Chondrocyte (in vitro differentiated cells): ENCODE measurements at regions not wholly inside any gene's neighbourhood (a gene's known extent, or its start where the extent isn't known, plus 50 kb on each side); places are given as distances from the start of the nearest gene placed in this dataset.

Experiments used
- DNase-seq: peaks from one replicate; pipeline ENCODE4 v3.0.0; 2021; ENCODE audit warnings: mixed read lengths, low spot score
- H3K27ac Mint-ChIP-seq: one replicate; pipeline ENCODE4 v1.8.0; 2021; ENCODE audit warnings: mild to moderate bottlenecking, moderate library complexity, mixed read lengths; ENCODE audit not compliant: unreplicated experiment
- H3K27me3 Mint-ChIP-seq: 2 replicates; pipeline ENCODE4 v1.8.0; 2021; ENCODE audit warnings: low read depth, mixed read lengths
- H3K36me3 Mint-ChIP-seq: 2 replicates; pipeline ENCODE4 v1.8.0; 2021; ENCODE audit warnings: low read depth, mixed read lengths
- H3K4me1 Mint-ChIP-seq: 2 replicates; pipeline ENCODE4 v1.8.0; 2021; ENCODE audit warnings: low read depth, mild to moderate bottlenecking, mixed read lengths
- H3K4me3 Mint-ChIP-seq: one replicate; pipeline ENCODE4 v1.8.0; 2021; ENCODE audit warnings: mild to moderate bottlenecking, moderate library complexity, mixed read lengths; ENCODE audit not compliant: unreplicated experiment
- H3K9me3 Mint-ChIP-seq: 2 replicates; pipeline ENCODE4 v1.8.0; 2021; ENCODE audit warnings: low read depth, mixed read lengths
- TF ChIP-seq, protein P1 (sequence below): fragments of 200-600 bp; sonication (generic); IDR thresholded peaks from 2 replicates; pipeline ENCODE4 v1.5.0; 2021; ENCODE audit warnings: antibody characterized with exemption, mild to moderate bottlenecking, moderate library complexity

DNA sequence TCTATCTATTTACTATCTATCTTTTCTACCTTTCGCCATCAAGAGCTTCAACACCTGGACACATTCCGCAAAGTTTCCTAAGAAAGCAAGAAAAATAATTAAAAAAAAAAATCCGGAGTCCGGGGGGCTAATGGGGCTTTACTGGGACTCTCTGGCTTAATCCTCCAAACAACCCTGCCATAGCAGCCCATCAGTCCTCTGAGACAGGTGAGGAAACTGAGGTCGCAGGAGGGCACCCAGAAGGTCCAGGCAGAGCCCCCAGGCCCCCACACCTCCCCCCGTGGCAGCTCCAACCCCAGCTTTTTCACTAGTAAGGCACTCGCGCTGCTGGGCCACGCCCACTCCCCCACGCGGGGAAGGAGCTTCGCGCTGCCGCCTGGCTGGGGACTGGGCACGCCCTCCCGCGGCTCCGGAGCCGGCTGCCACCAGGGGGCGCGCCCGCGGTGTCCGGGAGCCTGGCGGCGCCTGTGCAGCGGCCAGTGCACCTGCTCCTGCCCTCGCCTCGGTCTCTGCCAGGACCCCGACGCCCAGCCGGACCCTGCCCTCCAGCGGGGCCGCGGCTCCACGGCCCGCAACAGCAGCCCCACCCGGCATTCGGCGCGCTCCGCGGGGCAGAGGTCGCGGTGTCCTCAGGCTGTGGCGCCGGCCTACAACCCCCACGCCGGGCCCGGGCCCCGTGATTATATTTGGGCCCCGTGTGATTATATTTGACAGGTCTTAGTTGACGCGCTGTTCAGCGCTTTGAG lies 54.1 kb upstream of the SAMD11 start:
- no peak overlapping the region for H3K27ac Mint-ChIP-seq
- no peaks in the 10 kb centered on the region for H3K9me3 Mint-ChIP-seq
- DNase-seq, result no peak
- no peaks in the 10 kb centered on the region for H3K36me3 Mint-ChIP-seq
- H3K27me3 Mint-ChIP-seq, result peaks cover 38% of the 10 kb centered on the region
- H3K4me1 Mint-ChIP-seq, result peaks cover 9% of the 10 kb centered on the region
- H3K4me3 Mint-ChIP-seq, result no peak overlapping the region
- TF ChIP-seq, protein P1, sequence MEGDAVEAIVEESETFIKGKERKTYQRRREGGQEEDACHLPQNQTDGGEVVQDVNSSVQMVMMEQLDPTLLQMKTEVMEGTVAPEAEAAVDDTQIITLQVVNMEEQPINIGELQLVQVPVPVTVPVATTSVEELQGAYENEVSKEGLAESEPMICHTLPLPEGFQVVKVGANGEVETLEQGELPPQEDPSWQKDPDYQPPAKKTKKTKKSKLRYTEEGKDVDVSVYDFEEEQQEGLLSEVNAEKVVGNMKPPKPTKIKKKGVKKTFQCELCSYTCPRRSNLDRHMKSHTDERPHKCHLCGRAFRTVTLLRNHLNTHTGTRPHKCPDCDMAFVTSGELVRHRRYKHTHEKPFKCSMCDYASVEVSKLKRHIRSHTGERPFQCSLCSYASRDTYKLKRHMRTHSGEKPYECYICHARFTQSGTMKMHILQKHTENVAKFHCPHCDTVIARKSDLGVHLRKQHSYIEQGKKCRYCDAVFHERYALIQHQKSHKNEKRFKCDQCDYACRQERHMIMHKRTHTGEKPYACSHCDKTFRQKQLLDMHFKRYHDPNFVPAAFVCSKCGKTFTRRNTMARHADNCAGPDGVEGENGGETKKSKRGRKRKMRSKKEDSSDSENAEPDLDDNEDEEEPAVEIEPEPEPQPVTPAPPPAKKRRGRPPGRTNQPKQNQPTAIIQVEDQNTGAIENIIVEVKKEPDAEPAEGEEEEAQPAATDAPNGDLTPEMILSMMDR, result peak; percentile 88
